SK-N-SH treated with all-trans-retinoic acid at 6 μM for 48 hours (cell line): ENCODE measurements at regions not wholly inside any gene's neighbourhood (a gene's known extent, or its start where the extent isn't known, plus 50 kb on each side); places are given as distances from the start of the nearest gene placed in this dataset.

Source experiments
- ATAC-seq: fragments of 200-7000 bp; cut with Tn5 transposase; 3 replicates; pipeline ENCODE4 v1.9.1; 2020; ENCODE audit warnings: mild to moderate bottlenecking, moderate library complexity
- BACH2 ChIP-seq: fragments of 250-450 bp; sonication (Bioruptor Pico); IDR thresholded peaks from 2 replicates; pipeline ENCODE4 v1.9.0; 2021; ENCODE audit warnings: mild to moderate bottlenecking, borderline replicate concordance
- CSDC2 ChIP-seq: fragments of 250-450 bp; sonication (Bioruptor Pico); IDR thresholded peaks from 2 replicates; pipeline ENCODE4 v1.5.0; 2020; ENCODE audit warnings: mild to moderate bottlenecking, moderate library complexity
- GLIS3 ChIP-seq: fragments of 250-450 bp; sonication (Bioruptor Pico); IDR thresholded peaks from 2 replicates; pipeline ENCODE4 v1.5.0; 2020; ENCODE audit warnings: mild to moderate bottlenecking, moderate library complexity
- PATZ1 ChIP-seq: fragments of 250-450 bp; sonication (Bioruptor Pico); IDR thresholded peaks from 2 replicates; pipeline ENCODE4 v1.8.0; 2020; ENCODE audit warnings: mild to moderate bottlenecking, moderate library complexity, borderline replicate concordance
- PPARA ChIP-seq: fragments of 250-450 bp; sonication (Bioruptor Pico); IDR thresholded peaks from 2 replicates; pipeline ENCODE4 v1.5.0; 2020; ENCODE audit warnings: mild to moderate bottlenecking, borderline replicate concordance
- SNAI2 ChIP-seq: fragments of 250-450 bp; sonication (Bioruptor Pico); IDR thresholded peaks from 2 replicates; pipeline ENCODE4 v1.5.0; 2020; ENCODE audit warnings: mild to moderate bottlenecking, moderate library complexity
- TCF4 ChIP-seq: fragments of 250-450 bp; sonication (Bioruptor Pico); IDR thresholded peaks from 2 replicates; pipeline ENCODE4 v1.8.0; 2021; ENCODE audit warnings: mild to moderate bottlenecking, moderate library complexity, borderline replicate concordance
- TOX ChIP-seq: fragments of 250-450 bp; sonication (Bioruptor Pico); IDR thresholded peaks from 2 replicates; pipeline ENCODE4 v1.8.0; 2021; ENCODE audit warnings: mild to moderate bottlenecking, moderate library complexity, borderline replicate concordance
- TSHZ2 ChIP-seq: fragments of 250-450 bp; sonication (Bioruptor Pico); IDR thresholded peaks from 2 replicates; pipeline ENCODE4 v1.5.0; 2020; ENCODE audit warnings: mild to moderate bottlenecking, moderate library complexity
- ZC3H10 ChIP-seq: fragments of 250-450 bp; sonication (Bioruptor Pico); IDR thresholded peaks from 2 replicates; pipeline ENCODE4 v1.5.1; 2021; ENCODE audit warnings: mild to moderate bottlenecking, moderate library complexity
- ZNF70 ChIP-seq: fragments of 450-650 bp; formaldehyde crosslinking; IDR thresholded peaks from 2 replicates; pipeline ENCODE4 v1.5.0; 2020; ENCODE audit warnings: mild to moderate bottlenecking, moderate library complexity
- TF ChIP-seq, protein P1 (sequence below): fragments of 250-450 bp; sonication (Bioruptor Pico); IDR thresholded peaks from 2 replicates; pipeline ENCODE4 v1.8.0; 2021; ENCODE audit warnings: low read depth, mild to moderate bottlenecking, moderate library complexity, borderline replicate concordance

DNA sequence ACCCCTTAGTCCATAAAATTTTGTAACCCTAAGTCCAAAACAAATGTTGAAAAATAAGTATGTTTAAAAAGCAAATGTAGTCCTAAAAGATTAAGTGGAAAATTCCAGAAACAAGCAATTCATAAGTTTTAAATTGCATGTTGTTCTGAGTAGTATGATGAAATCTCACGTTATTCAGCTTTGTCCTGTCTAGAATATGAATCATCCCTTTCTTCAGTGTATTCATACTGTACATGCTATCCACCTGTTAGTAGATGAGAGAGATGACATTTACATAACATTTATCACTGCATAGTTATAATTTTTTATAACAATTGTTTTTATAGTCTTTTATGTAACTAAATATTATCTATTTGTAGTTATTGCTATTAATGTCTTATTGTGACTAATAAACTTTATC is 622.3 kb upstream of the CHORDC1 start:
- TF ChIP-seq PPARA (CRISPR knock-in tag) (no peak), ZC3H10 (no peak), PATZ1 (CRISPR knock-in tag) (no peak), TOX (CRISPR knock-in tag) (no peak)

GRCh38 chr11:90844041-90844440 is 621.2 kb upstream of the CHORDC1 start:
- ATAC-seq, result no peak

More for the DNA sequence above, 622.3 kb upstream of the CHORDC1 start:
- no peak for ATAC-seq

GRCh38 chr11:90842681-90843080 is 619.8 kb upstream of the CHORDC1 start:
- TF ChIP-seq ZNF70, result no peak
- TF ChIP-seq CSDC2 (CRISPR knock-in tag), result no peak
- TF ChIP-seq TCF4, result no peak
- TF ChIP-seq PATZ1 (CRISPR knock-in tag), result no peak
- TF ChIP-seq SNAI2 (CRISPR knock-in tag), result no peak
- ATAC-seq, result no peak

More at GRCh38 chr11:90844041-90844440, 621.2 kb upstream of the CHORDC1 start:
- TF ChIP-seq BACH2 (CRISPR knock-in tag) (no peak), PPARA (CRISPR knock-in tag) (no peak), TSHZ2 (CRISPR knock-in tag) (no peak), PATZ1 (CRISPR knock-in tag) (no peak)
- TF ChIP-seq, protein P1, sequence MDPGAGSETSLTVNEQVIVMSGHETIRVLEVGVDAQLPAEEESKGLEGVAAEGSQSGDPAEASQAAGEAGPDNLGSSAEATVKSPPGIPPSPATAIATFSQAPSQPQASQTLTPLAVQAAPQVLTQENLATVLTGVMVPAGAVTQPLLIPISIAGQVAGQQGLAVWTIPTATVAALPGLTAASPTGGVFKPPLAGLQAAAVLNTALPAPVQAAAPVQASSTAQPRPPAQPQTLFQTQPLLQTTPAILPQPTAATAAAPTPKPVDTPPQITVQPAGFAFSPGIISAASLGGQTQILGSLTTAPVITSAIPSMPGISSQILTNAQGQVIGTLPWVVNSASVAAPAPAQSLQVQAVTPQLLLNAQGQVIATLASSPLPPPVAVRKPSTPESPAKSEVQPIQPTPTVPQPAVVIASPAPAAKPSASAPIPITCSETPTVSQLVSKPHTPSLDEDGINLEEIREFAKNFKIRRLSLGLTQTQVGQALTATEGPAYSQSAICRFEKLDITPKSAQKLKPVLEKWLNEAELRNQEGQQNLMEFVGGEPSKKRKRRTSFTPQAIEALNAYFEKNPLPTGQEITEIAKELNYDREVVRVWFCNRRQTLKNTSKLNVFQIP (CRISPR knock-in tag), result no peak

- TF ChIP-seq TSHZ2 (CRISPR knock-in tag), result no peak
- no peak for TF ChIP-seq SNAI2 (CRISPR knock-in tag)
- no peak for TF ChIP-seq ZC3H10
- no peak for TF ChIP-seq PPARA (CRISPR knock-in tag)
- no peak for TF ChIP-seq GLIS3 (CRISPR knock-in tag)
- no peak for ATAC-seq
Measured at GRCh38 chr11:90840071-90840470, 617.2 kb upstream of the CHORDC1 start.
